AG04450 (cell line): ENCODE measurements at regions not wholly inside any gene's neighbourhood (a gene's known extent, or its start where the extent isn't known, plus 50 kb on each side); places are given as distances from the start of the nearest gene placed in this dataset.
A peak's percentile ranks its signal among the peaks of the same experiment; 100 is the strongest.

ENCODE experiments used
- CTCF ChIA-PET: fragments of 300-600, 350-600 bp; formaldehyde crosslinking; extraction: SDS; loops from one replicate; lab custom pipeline; 2022; ENCODE audit warnings: antibody characterized with exemption, inconsistent platforms; lab: Charles Lee
- POLR2A ChIA-PET: fragments of 350-600 bp; formaldehyde crosslinking; extraction: SDS; loops from one replicate; lab custom pipeline; 2021; ENCODE audit warnings: antibody characterized with exemption, inconsistent platforms; lab: Yijun Ruan, JAX
- DNase-seq: peaks from one replicate; pipeline ENCODE4 v3.0.0-alpha.2; 2011; ENCODE audit warnings: low read depth, low spot score
- H3K27ac ChIP-seq: one replicate; pipeline ENCODE4 v1.5.1; 2012; ENCODE audit warnings: low read depth, low read length, control low read depth
- H3K27me3 ChIP-seq: one replicate; pipeline ENCODE4 v1.6.0; 2012; ENCODE audit warnings: low read length; ENCODE audit not compliant: control insufficient read depth, insufficient read depth
- H3K4me3 ChIP-seq: 2 replicates; pipeline ENCODE4 v1.5.1; 2011; ENCODE audit warnings: mild to moderate bottlenecking, low read depth, low read length, control low read depth
- H3K9me3 ChIP-seq: 2 replicates; pipeline ENCODE4 v1.5.1; 2012; ENCODE audit warnings: low read length; ENCODE audit not compliant: control insufficient read depth, insufficient read depth
- TF ChIP-seq, protein P1 (sequence below): IDR thresholded peaks from 2 replicates; pipeline ENCODE4 v1.5.1; 2011; ENCODE audit warnings: low read depth, low read length, control low read depth, inconsistent platforms

- TF ChIP-seq, protein P1, sequence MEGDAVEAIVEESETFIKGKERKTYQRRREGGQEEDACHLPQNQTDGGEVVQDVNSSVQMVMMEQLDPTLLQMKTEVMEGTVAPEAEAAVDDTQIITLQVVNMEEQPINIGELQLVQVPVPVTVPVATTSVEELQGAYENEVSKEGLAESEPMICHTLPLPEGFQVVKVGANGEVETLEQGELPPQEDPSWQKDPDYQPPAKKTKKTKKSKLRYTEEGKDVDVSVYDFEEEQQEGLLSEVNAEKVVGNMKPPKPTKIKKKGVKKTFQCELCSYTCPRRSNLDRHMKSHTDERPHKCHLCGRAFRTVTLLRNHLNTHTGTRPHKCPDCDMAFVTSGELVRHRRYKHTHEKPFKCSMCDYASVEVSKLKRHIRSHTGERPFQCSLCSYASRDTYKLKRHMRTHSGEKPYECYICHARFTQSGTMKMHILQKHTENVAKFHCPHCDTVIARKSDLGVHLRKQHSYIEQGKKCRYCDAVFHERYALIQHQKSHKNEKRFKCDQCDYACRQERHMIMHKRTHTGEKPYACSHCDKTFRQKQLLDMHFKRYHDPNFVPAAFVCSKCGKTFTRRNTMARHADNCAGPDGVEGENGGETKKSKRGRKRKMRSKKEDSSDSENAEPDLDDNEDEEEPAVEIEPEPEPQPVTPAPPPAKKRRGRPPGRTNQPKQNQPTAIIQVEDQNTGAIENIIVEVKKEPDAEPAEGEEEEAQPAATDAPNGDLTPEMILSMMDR, result no peak
- ChIA-PET CTCF (interaction anchor here (3.7 to 8.8 kb wide), 2 partner anchors 235 to 238 kb away, joined by 34 to 106 read pairs; no protein-coding TSS in a partner anchor), POLR2A (no interaction called here)
- no peak for DNase-seq
- no peak overlapping the region for H3K4me3 ChIP-seq
- no peak overlapping the region for H3K27ac ChIP-seq
- H3K9me3 ChIP-seq, result no peaks in the 10 kb centered on the region
- peaks cover 28% of the 10 kb centered on the region for H3K27me3 ChIP-seq
Measured at GRCh38 chr1:181187337-181188126, 99.0 kb downstream of the IER5 start.

- CTCF ChIA-PET, result interaction anchor here (0.7 to 8.8 kb wide), 12 partner anchors 12 to 894 kb away, joined by 3 to 106 read pairs (median 4); no protein-coding TSS in a partner anchor
- TF ChIP-seq, protein P1, result no peak
- POLR2A ChIA-PET, result no interaction called here
- no peak for DNase-seq
- peaks cover 21% of the 10 kb centered on the region for H3K27me3 ChIP-seq
- H3K27ac ChIP-seq, result no peak overlapping the region
- H3K9me3 ChIP-seq, result no peaks in the 10 kb centered on the region
- no peak overlapping the region for H3K4me3 ChIP-seq
Measured at GRCh38 chr1:181189245-181189644, 100.7 kb downstream of the IER5 start.

GRCh38 chr1:181189691-181190363 lies 101.3 kb downstream of the IER5 start:
- Histone ChIP-seq H3K27ac (no peak overlapping the region), H3K4me3 (peak overlapping the region; percentile 36; the same call in 1 of the 2 replicates)
- POLR2A ChIA-PET, result no interaction called here

DNA sequence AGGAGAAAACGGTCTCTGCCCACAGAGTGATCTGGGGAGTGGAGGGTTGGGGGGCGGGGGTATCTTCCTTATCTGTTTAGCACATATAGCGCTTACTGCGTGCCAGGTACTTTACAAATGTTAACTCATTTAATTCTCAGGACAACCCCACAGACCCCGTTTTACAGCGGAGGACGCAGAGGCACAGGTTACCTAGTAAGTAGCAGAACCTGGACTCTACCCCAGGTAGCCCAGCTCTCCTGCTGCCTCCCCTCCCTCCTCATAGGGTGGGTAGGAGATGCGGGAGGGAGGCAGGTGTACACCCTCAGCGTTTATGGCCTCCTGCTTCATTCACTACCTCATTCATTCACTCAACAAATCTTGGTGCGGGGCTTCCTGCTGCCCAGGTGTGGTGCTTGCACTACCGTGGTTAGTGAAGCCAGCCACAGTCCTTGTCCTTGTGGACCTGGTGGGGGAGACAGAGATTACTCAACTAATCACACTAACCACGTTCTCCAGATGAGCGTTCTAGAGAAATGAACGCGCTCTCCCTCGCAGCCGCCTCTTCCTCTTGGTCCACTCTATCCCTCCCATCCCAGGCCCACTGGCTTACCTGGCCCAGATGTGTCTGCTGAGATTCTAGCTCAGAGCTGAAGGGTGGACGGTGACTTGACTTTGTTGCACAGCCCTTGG lies 102.0 kb downstream of the IER5 start:
- CTCF ChIA-PET, result interaction anchor here (0.6 to 8.8 kb wide), 17 partner anchors 9 to 890 kb away, joined by 3 to 106 read pairs (median 4); no protein-coding TSS in a partner anchor

More at GRCh38 chr1:181189691-181190363, 101.3 kb downstream of the IER5 start:
- peaks cover 17% of the 10 kb centered on the region for H3K27me3 ChIP-seq
- no peaks in the 10 kb centered on the region for H3K9me3 ChIP-seq
- no peak for DNase-seq
- TF ChIP-seq, protein P1, result peak; percentile 95
- CTCF ChIA-PET, result interaction anchor here (0.6 to 8.8 kb wide), 18 partner anchors 10 to 893 kb away, joined by 3 to 106 read pairs (median 4); no protein-coding TSS in a partner anchor

More for the DNA sequence above, 102.0 kb downstream of the IER5 start:
- POLR2A ChIA-PET, result no interaction called here
- TF ChIP-seq, protein P1, result no peak
- no peaks in the 10 kb centered on the region for H3K9me3 ChIP-seq
- peaks cover 12% of the 10 kb centered on the region for H3K27me3 ChIP-seq
- H3K4me3 ChIP-seq, result no peak overlapping the region
- no peak overlapping the region for H3K27ac ChIP-seq
- DNase-seq, result no peak
